ENCODE measurements at regions not wholly inside any gene's neighbourhood (a gene's known extent, or its start where the extent isn't known, plus 50 kb on each side); places are given as distances from the start of the nearest gene placed in this dataset.

- Histone ChIP-seq H3K4me1 (ENCODE audit: control insufficient read depth, extremely low read depth, insufficient read depth, low read length) (no peaks in the 10 kb centered on the region), H3K4me3 (ENCODE audit: control insufficient read depth in 2 of 3, extremely low read depth in 1 of 3, insufficient read depth in 2 of 3, low read depth in 1 of 3, low read length in 3 of 3) (no peak overlapping the region), H3K36me3 (ENCODE audit: control insufficient read depth in 2 of 2, extremely low read depth in 1 of 2, insufficient read depth in 2 of 2, low read length in 2 of 2) (no peaks in the 10 kb centered on the region), H4K20me1 (ENCODE audit: control insufficient read depth, extremely low read depth, insufficient read depth, low read length) (no peaks in the 10 kb centered on the region), H3K79me2 (ENCODE audit: control insufficient read depth, insufficient read depth, low read length) (no peaks in the 10 kb centered on the region), H3K27ac (ENCODE audit: control insufficient read depth, insufficient read depth, low read length) (no peak overlapping the region), H3K4me2 (ENCODE audit: control insufficient read depth, extremely low read depth, insufficient read depth, low read depth, low read length) (no peak overlapping the region), H3K9me1 (ENCODE audit: control insufficient read depth, extremely low read depth, insufficient read depth, low read length) (no peaks in the 10 kb centered on the region), H3K9me3 (ENCODE audit: control insufficient read depth, low read depth, low read length) (no peaks in the 10 kb centered on the region), H2AFZ (ENCODE audit: control insufficient read depth, low read length) (no peak overlapping the region), H3K9ac (ENCODE audit: control insufficient read depth, extremely low read depth, insufficient read depth, low read length) (no peak overlapping the region), H3K27me3 (ENCODE audit: control insufficient read depth, extremely low read depth, insufficient read depth, low read length) (peaks cover 84% of the 10 kb centered on the region)
- no peak for DNase-seq (ENCODE audit: low read depth, low spot score)
- TF ChIP-seq EZH2 (IDR thresholded peaks at IDR 0.05; ENCODE audit: low read length) (no peak), CTCF (optimal IDR thresholded peaks at IDR 0.05 in 1 of 3, IDR thresholded peaks at IDR 0.05 in 1 of 3, conservative IDR thresholded peaks at IDR 0.05 in 1 of 3; ENCODE audit: extremely low read depth in 1 of 3, insufficient read depth in 2 of 3, low read length in 3 of 3) (no peak)
- dilution Hi-C loops (cut with MboI; ENCODE audit: extremely low pct_ligation_motif_present, low sequenced_read_pairs), result no loop called here
- no peak for FAIRE-seq
Observed at GRCh38 chr20:57912227-57912582, 202.4 kb upstream of the PMEPA1 start.

GRCh38 chr20:57911512-57912226 is 201.9 kb upstream of the PMEPA1 start:
- no peaks in the 10 kb centered on the region for H4K20me1 ChIP-seq (ENCODE audit: control insufficient read depth, extremely low read depth, insufficient read depth, low read length)
- H3K36me3 ChIP-seq (ENCODE audit: control insufficient read depth in 2 of 2, extremely low read depth in 1 of 2, insufficient read depth in 2 of 2, low read length in 2 of 2), result no peaks in the 10 kb centered on the region
- dilution Hi-C loops (cut with MboI; ENCODE audit: extremely low pct_ligation_motif_present, low sequenced_read_pairs), result no loop called here
- no peak overlapping the region for H3K4me2 ChIP-seq (ENCODE audit: control insufficient read depth, extremely low read depth, insufficient read depth, low read depth, low read length)
- no peak overlapping the region for H2AFZ ChIP-seq (ENCODE audit: control insufficient read depth, low read length)
- H3K27ac ChIP-seq (ENCODE audit: control insufficient read depth, insufficient read depth, low read length), result no peak overlapping the region
- FAIRE-seq, result no peak
- peaks cover 84% of the 10 kb centered on the region for H3K27me3 ChIP-seq (ENCODE audit: control insufficient read depth, extremely low read depth, insufficient read depth, low read length)
- no peak overlapping the region for H3K4me3 ChIP-seq (ENCODE audit: control insufficient read depth in 2 of 3, extremely low read depth in 1 of 3, insufficient read depth in 2 of 3, low read depth in 1 of 3, low read length in 3 of 3)
- TF ChIP-seq CTCF (optimal IDR thresholded peaks at IDR 0.05 in 1 of 3, IDR thresholded peaks at IDR 0.05 in 1 of 3, conservative IDR thresholded peaks at IDR 0.05 in 1 of 3; ENCODE audit: extremely low read depth in 1 of 3, insufficient read depth in 2 of 3, low read length in 3 of 3), result no peak
- TF ChIP-seq EZH2 (IDR thresholded peaks at IDR 0.05; ENCODE audit: low read length), result no peak
- H3K9me1 ChIP-seq (ENCODE audit: control insufficient read depth, extremely low read depth, insufficient read depth, low read length), result no peaks in the 10 kb centered on the region
- DNase-seq (ENCODE audit: low read depth, low spot score), result no peak
- H3K9ac ChIP-seq (ENCODE audit: control insufficient read depth, extremely low read depth, insufficient read depth, low read length), result no peak overlapping the region
- no peaks in the 10 kb centered on the region for H3K9me3 ChIP-seq (ENCODE audit: control insufficient read depth, low read depth, low read length)
- no peaks in the 10 kb centered on the region for H3K79me2 ChIP-seq (ENCODE audit: control insufficient read depth, insufficient read depth, low read length)
- H3K4me1 ChIP-seq (ENCODE audit: control insufficient read depth, extremely low read depth, insufficient read depth, low read length), result no peaks in the 10 kb centered on the region
